ENCODE measurements at regions not wholly inside any gene's neighbourhood (a gene's known extent, or its start where the extent isn't known, plus 50 kb on each side); places are given as distances from the start of the nearest gene placed in this dataset.

- TF ChIP-seq CTCF (IDR thresholded peaks at IDR 0.05) (no peak), POLR2AphosphoS5 (IDR thresholded peaks at IDR 0.05; ENCODE audit: low read depth, low read length) (no peak), SIN3A (IDR thresholded peaks at IDR 0.05; ENCODE audit: borderline replicate concordance, insufficient read depth, low read depth, low read length) (no peak), TCF7L2 (IDR thresholded peaks at IDR 0.05; ENCODE audit: low read depth, low read length) (no peak)
- TF ChIP-seq, protein P1, sequence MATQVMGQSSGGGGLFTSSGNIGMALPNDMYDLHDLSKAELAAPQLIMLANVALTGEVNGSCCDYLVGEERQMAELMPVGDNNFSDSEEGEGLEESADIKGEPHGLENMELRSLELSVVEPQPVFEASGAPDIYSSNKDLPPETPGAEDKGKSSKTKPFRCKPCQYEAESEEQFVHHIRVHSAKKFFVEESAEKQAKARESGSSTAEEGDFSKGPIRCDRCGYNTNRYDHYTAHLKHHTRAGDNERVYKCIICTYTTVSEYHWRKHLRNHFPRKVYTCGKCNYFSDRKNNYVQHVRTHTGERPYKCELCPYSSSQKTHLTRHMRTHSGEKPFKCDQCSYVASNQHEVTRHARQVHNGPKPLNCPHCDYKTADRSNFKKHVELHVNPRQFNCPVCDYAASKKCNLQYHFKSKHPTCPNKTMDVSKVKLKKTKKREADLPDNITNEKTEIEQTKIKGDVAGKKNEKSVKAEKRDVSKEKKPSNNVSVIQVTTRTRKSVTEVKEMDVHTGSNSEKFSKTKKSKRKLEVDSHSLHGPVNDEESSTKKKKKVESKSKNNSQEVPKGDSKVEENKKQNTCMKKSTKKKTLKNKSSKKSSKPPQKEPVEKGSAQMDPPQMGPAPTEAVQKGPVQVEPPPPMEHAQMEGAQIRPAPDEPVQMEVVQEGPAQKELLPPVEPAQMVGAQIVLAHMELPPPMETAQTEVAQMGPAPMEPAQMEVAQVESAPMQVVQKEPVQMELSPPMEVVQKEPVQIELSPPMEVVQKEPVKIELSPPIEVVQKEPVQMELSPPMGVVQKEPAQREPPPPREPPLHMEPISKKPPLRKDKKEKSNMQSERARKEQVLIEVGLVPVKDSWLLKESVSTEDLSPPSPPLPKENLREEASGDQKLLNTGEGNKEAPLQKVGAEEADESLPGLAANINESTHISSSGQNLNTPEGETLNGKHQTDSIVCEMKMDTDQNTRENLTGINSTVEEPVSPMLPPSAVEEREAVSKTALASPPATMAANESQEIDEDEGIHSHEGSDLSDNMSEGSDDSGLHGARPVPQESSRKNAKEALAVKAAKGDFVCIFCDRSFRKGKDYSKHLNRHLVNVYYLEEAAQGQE (IDR thresholded peaks at IDR 0.05; ENCODE audit: insufficient read depth in 1 of 2, low read depth in 2 of 2, low read length in 1 of 2) = no peak
Measured at GRCh38 chr4:32525420-32525819, 1805.3 kb downstream of the PCDH7 start.

Data from Panc1 (cell line).